ENCODE measurements at regions not wholly inside any gene's neighbourhood (a gene's known extent, or its start where the extent isn't known, plus 50 kb on each side); places are given as distances from the start of the nearest gene placed in this dataset.

- no peak overlapping the region for H3K27ac ChIP-seq
- TF ChIP-seq CTCF (IDR thresholded peaks at IDR 0.05; ENCODE audit: low read depth, low read length): no peak
- no peaks in the 10 kb centered on the region for H3K9me3 ChIP-seq (ENCODE audit: low read depth)
- no peaks in the 10 kb centered on the region for H3K36me3 ChIP-seq
- H3K27me3 ChIP-seq: no peaks in the 10 kb centered on the region
- no peak overlapping the region for H3K4me3 ChIP-seq
- H3K4me1 ChIP-seq (ENCODE audit: low read depth): no peaks in the 10 kb centered on the region
- DNase-seq (ENCODE audit: low read depth in 1 of 2, low spot score in 1 of 2): no peak
These were observed 605.0 kb upstream of the GRIA3 start for GRCh38 chrX:122579036-122579435.

GRCh38 chrX:122579526-122579925, 604.6 kb upstream of the GRIA3 start:
- no peak for DNase-seq (ENCODE audit: low read depth in 1 of 2, low spot score in 1 of 2)
- H3K27ac ChIP-seq: no peak overlapping the region
- no peaks in the 10 kb centered on the region for H3K4me1 ChIP-seq (ENCODE audit: low read depth)
- H3K9me3 ChIP-seq (ENCODE audit: low read depth): no peaks in the 10 kb centered on the region
- no peak overlapping the region for H3K4me3 ChIP-seq
- no peak for TF ChIP-seq CTCF (IDR thresholded peaks at IDR 0.05; ENCODE audit: low read depth, low read length)
- no peaks in the 10 kb centered on the region for H3K36me3 ChIP-seq
- no peaks in the 10 kb centered on the region for H3K27me3 ChIP-seq

GRCh38 chrX:122582280-122582974, 601.7 kb upstream of the GRIA3 start:
- H3K27ac ChIP-seq: no peak overlapping the region
- H3K4me1 ChIP-seq (ENCODE audit: low read depth): no peaks in the 10 kb centered on the region
- H3K9me3 ChIP-seq (ENCODE audit: low read depth): no peaks in the 10 kb centered on the region
- no peaks in the 10 kb centered on the region for H3K36me3 ChIP-seq
- no peak overlapping the region for H3K4me3 ChIP-seq
- no peak for DNase-seq (ENCODE audit: low read depth in 1 of 2, low spot score in 1 of 2)
- no peak for TF ChIP-seq CTCF (IDR thresholded peaks at IDR 0.05; ENCODE audit: low read depth, low read length)
- H3K27me3 ChIP-seq: no peaks in the 10 kb centered on the region

DNA sequence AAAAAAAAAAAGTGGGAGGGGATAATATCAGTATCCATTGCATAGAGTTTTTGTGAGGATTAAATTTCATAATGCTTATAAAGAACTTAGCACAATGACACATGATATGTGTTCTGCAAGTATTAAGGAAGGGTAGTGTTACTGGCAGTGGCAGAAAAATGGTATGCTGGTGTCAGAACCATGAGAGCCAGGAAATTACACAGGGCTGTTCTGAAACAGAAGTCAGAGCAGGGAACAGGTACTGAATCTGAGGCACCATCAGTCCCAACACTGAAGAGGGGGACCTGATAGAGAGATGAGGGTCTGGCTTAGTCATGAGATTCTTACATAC, 601.1 kb upstream of the GRIA3 start:
- H3K4me1 ChIP-seq (ENCODE audit: low read depth): no peaks in the 10 kb centered on the region
- H3K4me3 ChIP-seq: no peak overlapping the region
- H3K36me3 ChIP-seq: no peaks in the 10 kb centered on the region
- no peaks in the 10 kb centered on the region for H3K9me3 ChIP-seq (ENCODE audit: low read depth)
- H3K27ac ChIP-seq: no peak overlapping the region
- H3K27me3 ChIP-seq: no peaks in the 10 kb centered on the region
- TF ChIP-seq CTCF (IDR thresholded peaks at IDR 0.05; ENCODE audit: low read depth, low read length): no peak
- no peak for DNase-seq (ENCODE audit: low read depth in 1 of 2, low spot score in 1 of 2)

DNA sequence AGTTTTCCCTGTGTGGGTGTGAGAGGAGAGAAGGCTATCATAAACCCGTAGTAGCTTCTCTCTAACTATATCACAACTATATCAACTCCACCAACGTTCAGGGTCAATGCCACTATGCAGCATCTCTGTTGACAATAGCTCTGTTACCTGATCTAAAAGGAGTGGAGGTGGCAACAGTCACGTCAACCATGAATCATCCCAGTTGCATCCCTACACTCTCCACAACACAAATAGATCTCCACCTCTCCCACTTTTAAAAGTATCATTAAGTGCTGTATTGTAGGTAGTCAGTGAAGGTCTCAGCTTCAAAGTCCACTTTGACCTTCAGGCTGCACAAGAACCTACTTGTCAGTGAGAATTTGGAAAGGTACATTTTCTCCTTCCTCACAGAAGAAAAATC, 600.5 kb upstream of the GRIA3 start:
- no peak for TF ChIP-seq CTCF (IDR thresholded peaks at IDR 0.05; ENCODE audit: low read depth, low read length)
- Histone ChIP-seq H3K27me3 (no peaks in the 10 kb centered on the region), H3K27ac (no peak overlapping the region), H3K36me3 (no peaks in the 10 kb centered on the region), H3K4me3 (no peak overlapping the region), H3K4me1 (ENCODE audit: low read depth) (no peaks in the 10 kb centered on the region), H3K9me3 (ENCODE audit: low read depth) (no peaks in the 10 kb centered on the region)
- no peak for DNase-seq (ENCODE audit: low read depth in 1 of 2, low spot score in 1 of 2)

GRCh38 chrX:122584981-122585380, 599.1 kb upstream of the GRIA3 start:
- H3K36me3 ChIP-seq: no peaks in the 10 kb centered on the region
- DNase-seq (ENCODE audit: low read depth in 1 of 2, low spot score in 1 of 2): no peak
- H3K27me3 ChIP-seq: no peaks in the 10 kb centered on the region
- no peak overlapping the region for H3K27ac ChIP-seq
- TF ChIP-seq CTCF (IDR thresholded peaks at IDR 0.05; ENCODE audit: low read depth, low read length): no peak
- H3K9me3 ChIP-seq (ENCODE audit: low read depth): no peaks in the 10 kb centered on the region
- H3K4me1 ChIP-seq (ENCODE audit: low read depth): no peaks in the 10 kb centered on the region
- H3K4me3 ChIP-seq: no peak overlapping the region

Measured in cardiac muscle cell (in vitro differentiated cells and primary cell).